ENCODE measurements at regions not wholly inside any gene's neighbourhood (a gene's known extent, or its start where the extent isn't known, plus 50 kb on each side); places are given as distances from the start of the nearest gene placed in this dataset.
"Not testable (repeated sequence)": the region's sequence is repeated elsewhere in the genome, so short reads cannot be mapped to it uniquely, and the experiment has no call there.

DNA sequence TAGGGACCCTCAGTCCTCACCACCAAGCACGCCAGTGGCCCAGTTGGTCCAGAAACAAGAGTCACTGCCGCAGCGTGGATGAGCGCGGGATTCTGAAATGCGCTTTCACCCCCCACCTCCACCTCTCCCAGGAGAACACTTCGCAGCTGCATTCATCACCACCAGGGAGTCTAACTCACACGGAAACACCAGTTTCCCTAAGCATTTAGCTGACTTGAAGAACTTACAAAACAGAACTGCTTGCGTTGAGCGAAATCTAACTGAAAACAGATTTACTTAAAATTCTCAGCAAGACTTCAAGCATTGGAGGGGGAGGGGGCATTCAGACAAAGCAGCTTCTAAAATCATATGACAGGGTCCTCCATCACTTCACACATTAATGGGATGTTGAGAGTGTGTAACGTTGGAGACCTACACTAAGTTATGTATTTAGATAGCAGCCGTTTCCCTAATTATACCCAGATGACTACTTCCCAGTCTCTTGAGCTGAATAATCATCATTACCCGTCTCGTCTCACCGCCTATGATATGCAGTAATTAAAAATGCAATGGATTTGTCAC lies 258.2 kb upstream of the IRS2 start:
- no peak for DNase-seq

DNA sequence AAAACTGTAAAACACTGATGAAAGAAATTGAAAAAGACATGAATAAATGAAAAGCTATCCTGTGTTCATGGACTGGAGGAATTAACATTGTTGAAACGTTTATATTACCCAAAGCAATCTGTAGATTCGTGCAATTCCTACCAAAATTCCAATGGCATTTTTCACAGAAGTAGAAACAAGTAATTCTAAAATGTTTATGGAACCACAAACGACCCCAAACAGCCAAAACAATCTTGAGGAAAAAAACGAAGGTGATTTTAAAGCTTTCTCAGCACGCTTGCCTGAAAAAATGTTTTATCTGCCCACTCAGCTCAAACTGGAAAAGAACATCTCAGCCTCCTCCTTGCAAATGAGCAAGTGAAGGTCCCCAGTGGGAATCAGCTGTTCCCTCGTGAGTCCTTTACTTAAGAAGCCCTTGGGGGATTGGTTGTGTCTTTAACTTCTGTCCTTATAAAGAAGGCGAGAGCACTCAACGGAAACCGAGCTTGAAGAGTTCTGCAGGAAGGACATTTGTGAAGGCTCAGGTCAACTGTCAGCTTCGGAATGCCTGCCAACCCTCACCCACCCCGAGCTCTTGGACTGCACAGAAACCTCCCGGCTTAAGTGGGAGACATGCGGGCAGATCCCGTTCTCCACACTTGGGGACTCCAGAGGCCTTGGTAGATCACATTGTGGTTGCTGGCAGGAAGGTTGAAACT lies 256.0 kb upstream of the IRS2 start:
- no peak for DNase-seq

DNA sequence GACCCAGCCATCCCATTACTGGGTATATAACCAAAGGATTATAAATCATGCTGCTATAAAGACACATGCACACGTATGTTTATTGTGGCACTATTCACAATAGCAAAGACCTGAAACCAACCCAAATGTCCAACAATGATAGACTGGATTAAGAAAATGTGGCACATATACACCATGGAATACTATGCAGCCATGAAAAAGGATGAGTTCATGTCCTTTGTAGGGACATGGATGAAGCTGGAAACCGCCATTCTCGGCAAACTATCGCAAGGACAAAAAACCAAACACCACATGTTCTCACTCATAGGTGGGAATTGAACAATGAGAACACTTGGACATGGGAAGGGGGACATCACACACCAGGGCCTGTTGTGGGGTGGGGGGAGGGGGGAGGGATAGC lies 255.3 kb upstream of the IRS2 start:
- DNase-seq, result not testable (repeated sequence)

DNA sequence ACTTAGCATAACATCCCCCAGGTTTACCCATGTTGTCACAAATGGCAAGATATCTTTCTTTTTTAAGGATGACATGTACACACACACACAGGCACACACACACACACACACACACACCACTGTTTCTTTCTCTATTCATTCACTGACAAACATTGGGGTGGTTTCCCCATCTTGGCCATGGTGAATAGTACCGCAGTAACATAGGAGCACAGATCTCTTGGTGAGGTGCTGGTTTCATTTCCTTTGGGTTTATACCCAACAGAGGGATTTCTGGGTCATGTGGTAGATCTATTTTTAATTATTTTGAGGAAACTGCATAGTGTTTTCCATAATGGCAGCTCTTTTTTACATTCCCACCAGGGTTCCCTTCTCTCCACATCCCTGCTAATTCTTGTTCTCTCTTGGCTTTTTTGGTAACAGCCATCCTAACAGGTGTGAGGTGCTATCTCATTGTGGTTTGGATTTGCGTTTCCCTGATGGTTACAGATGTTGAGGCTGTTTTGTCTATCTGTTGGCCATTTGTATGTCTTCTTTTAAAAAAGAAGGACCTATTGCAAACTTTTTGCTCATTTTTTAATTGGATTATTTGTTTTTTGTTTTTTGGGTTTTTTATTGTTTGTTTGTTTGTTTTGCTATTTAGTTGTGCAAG lies 251.7 kb upstream of the IRS2 start:
- DNase-seq, result no peak

DNA sequence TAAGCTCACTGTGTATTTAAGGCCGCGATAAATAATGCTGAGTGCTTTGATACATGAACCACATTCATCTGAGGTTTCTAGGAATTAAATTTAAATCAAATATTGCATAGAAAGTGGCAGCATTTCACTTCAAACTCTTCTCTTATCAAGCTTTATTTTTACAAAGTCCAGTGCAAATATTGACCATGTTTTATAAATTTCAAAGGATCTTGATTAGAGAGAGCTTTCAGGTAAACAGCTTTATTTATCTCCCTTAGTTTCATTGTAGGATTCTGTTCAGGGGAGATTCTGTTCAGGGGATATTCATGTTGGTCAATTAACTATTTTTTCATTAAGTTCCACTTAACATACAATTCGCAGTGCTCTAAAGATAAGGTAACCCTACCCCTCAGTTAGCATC lies 249.7 kb upstream of the IRS2 start:
- DNase-seq, result no peak

DNA sequence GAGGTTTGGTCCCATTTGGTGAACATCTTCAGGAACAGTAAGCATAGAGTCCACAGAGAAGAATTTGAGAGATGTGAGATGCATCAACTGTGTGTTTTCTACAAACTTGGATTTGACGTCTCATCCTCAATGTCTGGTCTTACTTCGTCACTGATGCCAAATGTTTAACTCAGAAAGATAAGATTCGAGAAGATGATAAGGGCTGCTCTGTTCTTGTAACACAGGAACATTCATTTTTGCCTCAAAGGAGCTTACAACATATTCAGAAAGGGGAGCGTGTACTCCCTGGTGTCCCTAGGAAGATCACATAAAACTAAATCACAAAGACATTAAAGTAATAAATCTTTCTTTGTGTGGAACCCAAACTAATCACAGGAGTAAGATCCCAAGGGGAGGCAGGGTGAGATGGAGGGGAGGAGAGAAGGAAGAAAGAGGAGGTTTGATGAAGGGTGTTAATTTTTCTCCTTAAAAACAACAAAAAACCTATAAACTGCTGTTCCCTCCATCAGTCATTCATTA lies 247.7 kb upstream of the IRS2 start:
- DNase-seq, result no peak

DNA sequence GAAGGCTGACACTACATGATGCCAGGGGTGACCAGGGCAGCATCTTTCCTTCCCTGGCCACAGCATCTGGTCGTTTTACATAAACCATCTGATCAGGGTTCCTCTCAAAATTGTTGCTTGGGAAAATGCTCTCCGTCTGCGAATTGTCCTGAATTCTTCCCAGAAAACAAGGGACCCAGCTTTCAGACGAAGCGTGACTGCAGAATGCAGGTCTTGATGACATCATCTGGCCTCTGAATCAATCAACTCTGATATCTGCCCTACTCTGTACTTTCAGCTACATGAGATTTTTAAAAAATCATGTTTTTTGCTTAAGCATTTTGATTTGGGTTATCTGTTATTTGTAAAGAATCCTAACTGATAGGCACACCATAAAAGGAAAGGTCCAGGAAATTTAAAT lies 246.6 kb upstream of the IRS2 start:
- DNase-seq, result no peak

DNA sequence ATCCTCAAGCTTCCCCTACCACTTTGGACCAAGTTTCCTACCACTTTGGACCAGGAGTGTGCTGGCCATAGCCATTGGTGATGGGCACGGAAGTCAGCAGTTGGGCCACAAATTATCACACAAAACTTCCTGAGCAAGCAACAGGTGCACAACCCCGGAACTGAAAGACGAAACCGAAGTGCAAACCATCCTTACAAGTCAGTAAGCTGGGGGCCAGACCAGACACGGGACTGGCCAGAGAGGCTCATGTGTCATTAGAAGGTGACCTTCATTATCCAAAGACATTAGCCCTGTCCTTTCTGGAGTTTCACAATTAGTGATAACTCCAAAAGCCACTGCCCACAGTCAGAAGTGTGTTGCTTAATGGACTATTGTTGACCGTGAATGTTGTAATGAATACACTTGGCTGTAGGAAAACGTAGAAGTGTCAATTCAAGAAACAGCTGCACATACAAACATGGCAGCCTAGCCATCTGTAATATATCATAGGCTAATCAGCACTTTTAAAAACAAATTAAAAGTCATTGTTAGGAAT lies 244.1 kb upstream of the IRS2 start:
- no peak for DNase-seq

DNA sequence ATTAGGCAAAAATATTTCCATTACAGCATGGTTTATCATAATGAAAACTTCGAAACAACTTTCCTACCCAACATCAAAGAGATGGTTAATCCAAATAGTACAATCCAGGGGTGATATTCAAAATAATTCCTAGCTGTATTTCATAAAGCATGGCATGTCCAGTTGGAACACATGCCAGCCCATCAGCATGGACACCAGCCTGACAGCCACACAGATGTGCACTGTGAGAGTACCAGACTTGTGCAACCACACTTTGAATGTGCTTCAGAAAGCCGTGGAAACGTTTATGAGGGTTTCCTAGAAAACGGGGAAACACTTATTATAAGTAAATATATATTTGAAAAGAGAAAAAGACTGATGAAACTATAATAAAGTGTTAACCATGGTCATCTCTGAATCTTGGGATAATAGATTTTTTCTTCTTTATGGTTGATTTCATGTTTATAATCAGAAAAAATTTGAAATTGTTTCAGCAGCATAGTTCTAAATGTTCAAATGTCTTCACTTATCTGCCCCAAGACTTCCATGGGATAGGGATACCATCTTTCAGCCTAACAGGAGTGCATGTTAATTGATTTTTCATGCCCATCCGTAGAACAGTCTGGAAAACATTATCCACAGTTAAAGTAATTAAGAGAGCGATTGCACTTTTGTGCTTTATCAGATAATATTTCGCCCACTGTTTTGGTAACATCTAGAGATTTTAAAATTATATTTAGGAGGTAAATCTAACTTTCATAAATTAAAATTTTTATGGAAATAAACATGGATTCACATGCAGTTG lies 242.6 kb upstream of the IRS2 start:
- DNase-seq, result no peak

DNA sequence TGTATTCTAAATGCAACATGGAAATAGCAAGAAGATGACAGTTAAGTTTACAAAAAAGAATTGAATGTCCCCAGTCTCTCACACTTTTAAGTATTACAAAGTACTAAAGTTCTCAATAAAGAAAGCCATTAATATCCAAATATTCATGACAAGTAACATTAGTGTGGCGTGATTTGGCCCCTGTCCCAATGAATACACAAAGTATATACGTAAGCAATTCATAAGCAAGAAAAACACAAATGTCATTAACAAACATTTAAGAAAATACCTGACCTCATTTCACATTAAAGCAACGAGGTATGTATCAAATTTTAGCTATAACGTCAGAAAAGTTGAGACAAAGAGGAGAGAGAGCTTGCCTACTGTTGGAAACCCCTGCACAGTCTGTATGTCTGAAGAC lies 241.9 kb upstream of the IRS2 start:
- no peak for DNase-seq

DNA sequence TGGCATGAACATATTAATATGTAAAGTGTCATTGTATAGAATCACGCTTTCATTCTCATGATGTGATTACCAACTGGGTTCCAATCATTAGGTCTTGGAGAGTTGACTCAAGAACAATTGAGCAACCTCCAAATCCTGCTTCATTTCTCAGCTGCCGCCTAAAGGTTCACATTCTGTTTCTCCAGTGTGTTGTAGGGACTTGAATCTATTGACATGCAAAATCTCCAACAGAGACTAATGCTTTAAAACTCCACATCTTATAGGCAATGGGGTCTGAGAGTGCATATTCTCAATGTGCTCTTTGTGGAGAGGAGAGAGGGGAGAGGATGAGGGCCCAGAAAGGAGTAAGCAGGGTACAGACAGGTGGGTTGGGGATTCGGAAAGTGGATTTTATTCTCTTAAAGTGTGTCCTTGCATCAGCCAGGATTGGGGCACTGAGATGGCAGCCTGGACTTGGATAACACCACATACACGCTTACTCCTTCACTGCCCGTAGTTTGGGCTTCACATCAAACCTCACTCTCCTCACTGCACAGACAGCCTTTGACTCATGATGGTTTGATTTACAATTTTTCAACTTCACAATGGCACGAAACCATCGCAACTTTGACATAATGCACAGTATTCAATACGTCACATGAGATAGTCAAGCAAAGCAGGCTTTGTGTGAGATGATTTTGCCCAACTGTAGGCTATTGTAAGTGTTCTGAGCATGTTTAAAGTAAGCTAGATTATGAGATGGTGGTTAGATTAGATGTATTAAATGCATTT lies 241.3 kb upstream of the IRS2 start:
- DNase-seq, result no peak

DNA sequence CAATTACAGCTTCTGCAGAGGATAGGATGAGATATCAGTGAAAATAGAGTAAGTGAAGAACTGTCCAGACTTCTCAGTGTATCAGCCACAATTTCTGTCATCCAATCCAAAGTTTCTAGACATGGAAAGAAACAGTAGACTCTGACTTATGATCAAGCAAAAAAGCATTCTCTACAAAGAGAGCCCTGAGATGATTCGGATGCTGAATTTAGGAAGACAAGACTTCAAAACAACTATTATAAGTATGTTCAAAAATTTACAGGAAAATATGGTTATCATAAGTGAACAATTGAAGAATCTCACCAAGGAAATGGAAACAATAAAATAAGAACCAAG lies 238.2 kb upstream of the IRS2 start:
- DNase-seq, result no peak

DNA sequence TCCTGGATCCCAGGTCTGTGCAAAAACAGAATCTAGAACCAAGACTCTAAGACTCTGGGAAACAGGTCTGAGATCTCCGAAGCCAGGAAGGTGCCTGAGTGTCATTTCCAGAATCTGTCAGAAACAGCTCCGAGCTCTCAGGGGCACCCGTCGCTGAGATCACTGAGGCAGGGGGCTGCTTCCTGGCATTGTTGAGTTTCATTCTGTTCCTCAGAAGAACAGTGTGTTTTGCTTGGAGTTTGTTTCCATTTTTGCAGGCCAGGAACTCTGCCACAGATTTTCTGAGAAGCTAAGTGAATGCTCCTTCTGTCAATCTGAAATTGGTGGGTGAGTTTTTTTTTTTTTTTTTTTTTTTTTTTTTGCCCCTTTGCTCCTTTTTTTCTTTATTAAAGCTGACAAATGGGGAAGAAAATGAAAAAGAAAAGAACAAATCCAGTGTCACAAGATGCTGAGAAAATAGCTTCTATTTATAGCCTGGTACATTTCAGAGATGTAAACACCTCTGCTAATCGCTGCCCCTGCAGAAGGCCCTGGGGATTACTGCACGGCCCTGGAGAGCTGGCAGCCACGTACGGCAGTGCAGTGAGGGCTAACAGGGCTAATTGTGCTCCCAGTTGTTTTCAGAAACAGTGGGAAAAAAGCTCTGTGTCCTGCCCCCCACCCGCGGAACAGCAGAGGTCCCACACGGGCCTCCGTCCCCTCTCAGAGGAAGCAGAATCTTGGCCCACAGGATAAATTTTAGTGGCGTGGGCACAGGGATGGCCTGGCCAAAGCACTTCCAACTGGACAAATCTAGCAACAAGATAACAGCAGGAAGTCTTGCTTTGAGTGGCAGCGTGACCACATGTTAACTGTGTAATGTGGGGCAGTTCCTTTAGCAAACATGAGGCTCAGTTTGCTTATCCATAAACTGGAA lies 237.6 kb upstream of the IRS2 start:
- DNase-seq, result no peak

DNA sequence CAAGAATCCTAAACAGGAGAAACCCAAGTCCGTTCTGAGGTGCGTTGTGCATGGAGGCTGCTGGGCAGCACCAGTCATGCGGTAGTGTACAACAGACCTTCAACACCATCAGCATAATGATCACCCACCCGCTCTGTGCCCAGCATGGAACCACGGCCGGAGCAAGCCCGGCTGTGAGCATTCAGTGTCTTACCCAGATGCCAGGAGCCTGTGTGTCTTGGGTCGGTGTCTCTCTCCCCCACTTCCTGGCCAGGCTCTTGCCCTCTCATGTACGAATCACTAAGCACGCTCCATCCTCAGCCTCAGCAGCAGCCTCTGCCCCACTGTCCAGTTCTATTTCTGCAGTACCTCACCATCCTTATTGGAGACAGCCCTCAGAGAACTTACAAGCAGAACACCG lies 231.6 kb upstream of the IRS2 start:
- DNase-seq, result no peak

DNA sequence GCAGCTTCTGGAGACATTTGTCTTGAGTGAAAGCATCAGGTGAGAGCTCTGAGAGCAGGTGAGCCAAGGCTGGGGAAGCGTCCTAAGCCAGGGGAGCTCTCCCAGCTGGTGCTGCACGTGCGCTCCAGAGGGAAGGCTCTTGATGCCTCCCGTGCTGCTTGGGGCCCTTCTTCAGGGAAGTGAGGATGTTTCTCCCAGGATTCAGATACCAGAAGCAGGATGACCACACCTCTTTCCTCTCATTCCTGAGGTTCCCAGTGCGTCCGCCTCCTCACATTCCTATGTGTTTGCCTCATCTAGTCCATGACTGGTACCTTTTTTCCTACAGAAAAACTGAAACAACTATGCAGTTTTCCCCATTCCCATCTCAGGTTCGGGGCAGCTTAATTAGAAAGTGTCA lies 231.0 kb upstream of the IRS2 start:
- DNase-seq, result no peak

DNA sequence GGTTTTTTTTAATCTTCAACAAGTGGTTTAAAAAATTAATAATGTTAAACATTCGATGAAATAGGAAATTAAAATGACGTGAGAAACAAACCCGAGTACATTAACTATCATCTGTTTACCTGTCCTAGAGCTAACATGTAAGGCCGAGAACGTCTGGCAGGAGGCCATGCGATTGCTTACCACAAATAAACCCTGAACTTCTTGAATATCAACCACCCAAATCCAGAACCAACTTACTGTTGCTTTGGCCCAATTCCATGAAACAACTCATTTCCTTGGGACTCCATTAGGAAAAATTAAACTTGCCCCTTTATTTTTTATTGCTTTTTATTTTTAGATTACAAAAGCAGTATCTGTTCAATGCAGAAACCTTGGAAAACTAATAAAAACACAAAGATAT lies 228.9 kb upstream of the IRS2 start:
- DNase-seq, result no peak

DNA sequence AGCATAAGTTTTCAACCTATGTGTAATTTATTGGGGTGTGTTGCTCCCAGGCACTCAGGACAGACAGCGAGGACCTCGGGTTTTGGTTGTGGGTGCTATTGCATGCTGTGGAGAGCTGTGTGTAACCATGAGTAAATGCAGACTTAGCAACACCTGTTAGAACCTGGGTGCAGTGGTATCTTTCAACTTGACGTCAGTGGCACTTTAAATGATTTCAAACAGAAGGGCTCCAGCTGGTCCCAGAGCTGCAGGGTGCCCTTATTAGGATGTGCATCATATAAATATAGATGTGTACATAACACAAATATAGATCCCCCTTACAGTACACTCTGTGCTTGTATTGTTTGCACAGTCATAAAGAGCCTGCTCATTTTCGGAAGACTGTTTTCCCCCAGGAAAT lies 228.3 kb upstream of the IRS2 start:
- no peak for DNase-seq

DNA sequence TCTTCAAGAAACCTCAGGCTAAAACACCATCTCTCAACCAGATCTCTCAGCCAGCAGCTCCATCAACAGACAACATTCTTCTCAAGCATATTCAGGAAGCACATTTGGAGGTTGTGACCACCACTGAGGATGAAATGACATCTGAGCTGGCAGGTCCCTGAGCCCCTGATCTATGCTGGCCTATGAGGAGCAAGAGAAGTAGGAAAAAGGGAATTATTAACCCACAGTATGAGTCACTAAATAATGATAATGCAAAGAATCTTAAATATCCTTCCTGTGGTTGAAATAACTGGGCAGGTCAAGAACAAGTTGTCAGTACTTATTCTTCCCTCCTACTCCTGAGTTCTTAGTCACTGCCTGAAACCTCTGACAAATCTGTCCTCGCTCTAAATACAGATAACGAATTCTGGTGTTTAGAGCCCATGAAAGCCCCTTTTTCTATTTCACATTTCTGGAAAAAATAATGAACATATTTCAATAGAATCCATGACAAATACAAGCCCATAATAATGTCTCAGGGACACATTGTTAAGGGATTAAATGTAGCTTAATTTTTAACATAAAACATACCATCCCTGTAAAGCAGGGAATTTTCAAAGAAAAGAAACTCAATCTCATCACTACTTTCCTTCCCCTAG lies 225.8 kb upstream of the IRS2 start:
- DNase-seq, result no peak

DNA sequence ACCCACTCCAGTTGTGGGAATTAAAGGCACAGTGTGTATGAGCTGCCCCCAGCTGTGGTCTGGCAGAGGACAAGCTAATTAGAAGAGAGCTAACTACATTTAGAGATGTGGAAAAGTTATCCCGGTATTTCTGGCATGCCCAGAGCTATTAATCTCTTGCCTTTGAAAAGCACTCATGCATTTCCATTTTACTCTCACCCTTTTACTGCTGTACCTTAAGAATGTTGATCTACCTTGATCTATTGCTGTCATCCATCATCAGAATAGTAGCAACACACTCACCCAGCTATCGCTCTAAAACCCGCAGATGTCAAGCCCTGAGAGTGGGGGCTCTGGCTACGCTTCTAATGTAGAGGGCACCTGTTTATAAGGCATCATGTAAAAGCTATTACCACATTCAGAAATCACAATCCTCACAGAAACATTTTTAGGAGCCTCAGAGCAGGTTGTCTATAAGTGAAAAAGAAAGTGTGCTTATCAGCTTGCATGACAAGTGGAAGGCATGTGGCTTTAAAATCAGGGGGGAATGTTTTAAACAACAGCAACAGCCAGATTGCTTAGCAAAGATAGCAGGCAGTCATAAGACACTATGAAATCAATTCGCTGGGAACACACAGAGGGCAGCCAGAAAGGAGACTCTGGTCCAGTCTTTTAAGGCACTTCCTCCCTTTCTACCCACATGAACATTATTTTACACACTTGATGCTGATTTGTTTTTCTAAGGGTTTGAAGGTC lies 224.2 kb upstream of the IRS2 start:
- DNase-seq, result no peak

DNA sequence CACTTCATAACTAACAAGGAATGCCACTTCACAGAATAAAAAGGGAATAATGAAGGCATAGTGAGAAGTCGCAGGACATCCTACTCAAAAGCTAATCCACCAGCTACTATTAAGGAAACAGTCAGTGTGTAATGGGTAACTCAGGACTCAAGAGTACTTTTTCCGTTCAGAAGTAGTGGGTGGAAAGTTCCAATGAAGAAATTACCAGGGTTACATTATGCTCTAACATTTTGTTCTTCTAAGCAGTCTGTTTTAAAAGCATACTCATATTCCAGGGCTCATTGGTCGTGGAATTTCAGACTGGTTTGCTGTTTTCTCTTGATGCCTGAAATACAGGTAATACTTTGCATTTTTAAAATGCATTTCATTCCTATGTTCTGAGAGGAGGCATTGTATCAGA lies 222.4 kb upstream of the IRS2 start:
- DNase-seq, result no peak
